ENCODE measurements at regions not wholly inside any gene's neighbourhood (a gene's known extent, or its start where the extent isn't known, plus 50 kb on each side); places are given as distances from the start of the nearest gene placed in this dataset.

- in situ Hi-C loops (cut with MboI; ENCODE audit: low pct_unique_long_range_greater_than_20kb, low sequenced_read_pairs, unreplicated experiment), result no loop called here
- no peak for DNase-seq (ENCODE audit: low spot score)
- TF ChIP-seq, protein P1, sequence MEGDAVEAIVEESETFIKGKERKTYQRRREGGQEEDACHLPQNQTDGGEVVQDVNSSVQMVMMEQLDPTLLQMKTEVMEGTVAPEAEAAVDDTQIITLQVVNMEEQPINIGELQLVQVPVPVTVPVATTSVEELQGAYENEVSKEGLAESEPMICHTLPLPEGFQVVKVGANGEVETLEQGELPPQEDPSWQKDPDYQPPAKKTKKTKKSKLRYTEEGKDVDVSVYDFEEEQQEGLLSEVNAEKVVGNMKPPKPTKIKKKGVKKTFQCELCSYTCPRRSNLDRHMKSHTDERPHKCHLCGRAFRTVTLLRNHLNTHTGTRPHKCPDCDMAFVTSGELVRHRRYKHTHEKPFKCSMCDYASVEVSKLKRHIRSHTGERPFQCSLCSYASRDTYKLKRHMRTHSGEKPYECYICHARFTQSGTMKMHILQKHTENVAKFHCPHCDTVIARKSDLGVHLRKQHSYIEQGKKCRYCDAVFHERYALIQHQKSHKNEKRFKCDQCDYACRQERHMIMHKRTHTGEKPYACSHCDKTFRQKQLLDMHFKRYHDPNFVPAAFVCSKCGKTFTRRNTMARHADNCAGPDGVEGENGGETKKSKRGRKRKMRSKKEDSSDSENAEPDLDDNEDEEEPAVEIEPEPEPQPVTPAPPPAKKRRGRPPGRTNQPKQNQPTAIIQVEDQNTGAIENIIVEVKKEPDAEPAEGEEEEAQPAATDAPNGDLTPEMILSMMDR (IDR thresholded peaks at IDR 0.05; ENCODE audit: extremely low read depth, insufficient read depth, missing control alignments), result no peak
These were observed 335.1 kb upstream of the RGMA start for GRCh38 chr15:93424131-93424530.

DNA sequence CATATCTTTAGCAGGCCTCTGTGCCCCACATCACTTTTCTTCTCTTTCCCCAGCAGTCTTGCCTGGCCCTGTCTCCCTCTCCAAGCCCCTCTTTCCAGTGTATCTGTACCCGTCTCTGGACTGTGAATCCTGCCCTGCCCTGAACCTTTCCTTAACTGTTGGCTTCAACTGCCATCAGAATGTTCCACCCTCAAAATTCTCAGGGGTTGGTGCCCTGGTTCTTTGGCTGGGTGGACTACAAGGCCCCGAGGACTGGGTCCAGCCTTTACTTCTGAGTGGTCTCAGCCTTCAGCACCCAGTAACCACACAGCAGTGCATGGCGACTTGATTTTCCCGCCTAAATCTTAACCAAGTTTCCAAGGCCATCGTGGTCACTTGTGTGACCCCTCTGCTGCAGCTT lies 333.5 kb upstream of the RGMA start:
- TF ChIP-seq, protein P1 (IDR thresholded peaks at IDR 0.05; ENCODE audit: extremely low read depth, insufficient read depth, missing control alignments), result no peak
- in situ Hi-C loops (cut with MboI; ENCODE audit: low pct_unique_long_range_greater_than_20kb, low sequenced_read_pairs, unreplicated experiment), result no loop called here

DNA sequence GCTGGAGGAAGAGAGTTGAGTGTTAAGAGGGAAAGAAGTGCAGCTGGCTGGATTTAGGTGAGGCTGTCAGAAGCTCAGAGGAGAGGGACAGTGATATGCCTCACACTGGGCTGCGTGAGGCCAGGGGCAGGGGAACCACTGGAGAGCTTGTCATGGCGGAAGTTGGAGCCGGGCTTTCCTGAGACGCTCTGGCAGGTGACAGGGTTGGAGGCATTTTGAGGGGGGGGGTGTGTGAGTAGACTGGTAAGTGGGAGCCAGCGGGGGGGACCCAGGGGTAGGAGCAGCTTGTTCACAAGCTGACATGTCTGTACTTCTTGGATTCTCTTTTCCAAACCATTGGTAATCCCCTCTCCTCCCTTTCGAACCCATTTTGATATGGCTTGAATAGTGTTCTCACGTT lies 331.5 kb upstream of the RGMA start:
- no peak for DNase-seq (ENCODE audit: low spot score)
- TF ChIP-seq, protein P1 (IDR thresholded peaks at IDR 0.05; ENCODE audit: extremely low read depth, insufficient read depth, missing control alignments), result no peak
- in situ Hi-C loops (cut with MboI; ENCODE audit: low pct_unique_long_range_greater_than_20kb, low sequenced_read_pairs, unreplicated experiment), result no loop called here

More for the DNA sequence above, 333.5 kb upstream of the RGMA start:
- no peak for DNase-seq (ENCODE audit: low spot score)

GRCh38 chr15:93420050-93420452 lies 331.0 kb upstream of the RGMA start:
- in situ Hi-C loops (cut with MboI; ENCODE audit: low pct_unique_long_range_greater_than_20kb, low sequenced_read_pairs, unreplicated experiment), result no loop called here
- DNase-seq (ENCODE audit: low spot score), result no peak
- TF ChIP-seq, protein P1 (IDR thresholded peaks at IDR 0.05; ENCODE audit: extremely low read depth, insufficient read depth, missing control alignments), result no peak

- in situ Hi-C loops (cut with MboI; ENCODE audit: low pct_unique_long_range_greater_than_20kb, low sequenced_read_pairs, unreplicated experiment), result no loop called here
- TF ChIP-seq, protein P1 (IDR thresholded peaks at IDR 0.05; ENCODE audit: extremely low read depth, insufficient read depth, missing control alignments), result no peak
- no peak for DNase-seq (ENCODE audit: low spot score)
These were observed 329.6 kb upstream of the RGMA start for GRCh38 chr15:93418566-93418965.

GRCh38 chr15:93417631-93418030 lies 328.6 kb upstream of the RGMA start:
- in situ Hi-C loops (cut with MboI; ENCODE audit: low pct_unique_long_range_greater_than_20kb, low sequenced_read_pairs, unreplicated experiment), result no loop called here
- TF ChIP-seq, protein P1 (IDR thresholded peaks at IDR 0.05; ENCODE audit: extremely low read depth, insufficient read depth, missing control alignments), result no peak
- DNase-seq (ENCODE audit: low spot score), result no peak

DNA sequence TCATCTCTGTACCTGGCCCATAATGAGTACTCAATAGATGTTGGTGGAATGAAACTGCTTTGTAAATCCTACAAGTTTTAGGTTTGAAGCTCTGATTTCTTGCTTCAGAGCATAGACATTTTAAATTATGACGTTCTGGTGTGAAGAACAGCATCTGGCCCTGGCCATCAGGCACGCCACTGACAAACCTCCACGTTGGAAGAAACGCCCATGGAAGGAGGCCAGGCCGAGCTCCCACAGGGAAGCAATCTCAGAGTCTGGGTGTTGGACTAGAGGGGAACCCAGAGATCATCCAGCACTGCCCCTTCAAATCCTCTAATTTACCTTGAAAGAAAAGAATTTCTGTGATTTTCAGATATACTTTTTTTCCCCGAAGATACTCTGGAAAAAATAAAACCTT lies 328.1 kb upstream of the RGMA start:
- in situ Hi-C loops (cut with MboI; ENCODE audit: low pct_unique_long_range_greater_than_20kb, low sequenced_read_pairs, unreplicated experiment), result no loop called here
- TF ChIP-seq, protein P1 (IDR thresholded peaks at IDR 0.05; ENCODE audit: extremely low read depth, insufficient read depth, missing control alignments), result no peak
- no peak for DNase-seq (ENCODE audit: low spot score)

All from GM13977 (cell line).